Duodenal mucosa (tissue), 2 donors: ENCODE measurements at regions not wholly inside any gene's neighbourhood (a gene's known extent, or its start where the extent isn't known, plus 50 kb on each side); places are given as distances from the start of the nearest gene placed in this dataset.

Source experiments
- H3K27ac ChIP-seq: one replicate; pipeline ENCODE4 v1.7.0; 2013; ENCODE audit warnings: low read depth, low read length
- H3K27me3 ChIP-seq, 2 donors: one replicate each; pipeline ENCODE4 v1.7.0; 2013; ENCODE audit warnings: low read length in 2 of 2, control low read depth in 1 of 2; ENCODE audit not compliant: insufficient read depth in 2 of 2, control insufficient read depth in 1 of 2
- H3K36me3 ChIP-seq, 2 donors: one replicate each; pipeline ENCODE4 v1.7.0; 2013; ENCODE audit warnings: low read length in 2 of 2, control low read depth in 1 of 2; ENCODE audit not compliant: insufficient read depth in 2 of 2, control insufficient read depth in 1 of 2
- H3K4me1 ChIP-seq, 2 donors: one replicate each; pipeline ENCODE4 v1.7.0; 2013; ENCODE audit warnings: low read length in 2 of 2, control low read depth in 1 of 2; ENCODE audit not compliant: insufficient read depth in 2 of 2, control insufficient read depth in 1 of 2
- H3K4me3 ChIP-seq, 2 donors: one replicate each; pipeline ENCODE4 v1.7.0; 2013; ENCODE audit warnings: low read length in 2 of 2, low read depth in 1 of 2
- H3K9ac ChIP-seq, 2 donors: one replicate each; pipeline ENCODE4 v1.7.0; 2013; ENCODE audit warnings: low read length in 2 of 2, low read depth in 1 of 2
- H3K9me3 ChIP-seq, 2 donors: one replicate each; pipeline ENCODE4 v1.7.0; 2013; ENCODE audit warnings: low read length in 2 of 2, control low read depth in 1 of 2; ENCODE audit not compliant: control insufficient read depth in 1 of 2

DNA sequence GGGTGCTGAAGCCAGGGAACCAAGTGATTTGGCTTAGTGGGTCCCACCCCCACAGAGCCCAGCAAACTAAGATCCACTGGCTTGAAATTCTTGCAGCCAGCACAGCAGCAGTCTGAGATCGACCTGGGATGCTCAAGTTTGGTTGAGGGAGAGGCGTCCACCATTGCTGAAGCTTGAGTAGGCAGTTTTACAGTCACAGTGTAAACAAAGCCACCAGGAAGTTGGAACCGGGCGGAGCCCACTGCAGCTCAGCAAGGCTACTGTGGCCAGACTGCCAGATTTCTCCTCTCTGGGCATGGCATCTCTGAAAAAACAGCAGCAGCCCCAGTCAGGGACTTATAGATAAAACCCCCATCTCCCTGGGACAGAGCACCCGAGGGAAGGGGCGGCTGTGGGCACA is 424.1 kb upstream of the TENM4 start:
- peaks cover 0 to 5% of the 10 kb centered on the region in 2 donors for H3K9me3 ChIP-seq
- H3K27ac ChIP-seq, result no peak overlapping the region
- H3K36me3 ChIP-seq, result no peaks in the 10 kb centered on the region
- H3K9ac ChIP-seq, result no peak overlapping the region
- no peak overlapping the region for H3K4me3 ChIP-seq
- no peaks in the 10 kb centered on the region for H3K27me3 ChIP-seq
- H3K4me1 ChIP-seq, result no peaks in the 10 kb centered on the region

GRCh38 chr11:79860336-79860735 is 419.5 kb upstream of the TENM4 start:
- Histone ChIP-seq H3K36me3 (no peaks in the 10 kb centered on the region), H3K27ac (no peak overlapping the region), H3K9ac (no peak overlapping the region), H3K4me3 (no peak overlapping the region), H3K27me3 (no peaks in the 10 kb centered on the region), H3K4me1 (no peaks in the 10 kb centered on the region), H3K9me3 (peaks cover 0 to 5% of the 10 kb centered on the region in 2 donors)

DNA sequence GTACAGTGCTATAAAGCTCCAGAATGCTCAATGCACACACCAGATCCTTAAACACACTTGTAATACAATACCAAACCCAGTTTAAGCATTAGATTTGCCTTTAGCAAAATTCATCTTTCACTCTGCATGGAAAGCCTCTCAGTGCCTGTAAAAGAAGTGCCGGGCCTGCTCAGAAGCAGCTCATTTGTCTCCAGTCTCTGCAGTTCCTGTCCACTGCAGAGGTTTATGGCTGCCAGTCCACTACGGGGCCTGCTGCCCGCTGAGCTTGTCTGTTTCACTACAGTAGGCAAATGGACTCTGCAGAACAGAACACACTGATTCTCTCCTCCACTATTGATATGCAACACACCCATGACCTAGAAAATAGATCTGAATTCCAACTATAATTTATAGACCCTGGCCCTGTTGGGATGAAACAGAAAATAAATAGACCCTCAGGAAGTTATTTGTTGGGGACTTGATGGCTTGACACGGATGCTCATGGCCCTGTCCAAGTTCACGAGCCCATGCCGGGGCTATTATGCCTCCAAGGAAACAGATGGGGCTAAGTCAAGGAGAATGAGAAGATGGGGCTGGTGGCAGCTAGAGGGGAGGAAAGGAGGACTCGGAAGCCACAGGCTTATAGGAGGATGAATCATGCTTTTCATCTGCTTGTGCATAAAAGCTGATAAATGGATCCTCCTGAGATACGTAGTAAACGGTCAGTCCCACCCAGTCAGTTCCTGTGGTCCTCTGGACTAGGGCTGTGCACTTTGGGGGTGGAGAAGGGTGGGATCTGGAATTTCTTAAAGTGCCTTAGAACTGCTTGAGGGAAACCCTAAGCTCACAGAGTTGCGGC is 416.8 kb upstream of the TENM4 start:
- Histone ChIP-seq H3K27ac (no peak overlapping the region), H3K4me1 (no peaks in the 10 kb centered on the region), H3K27me3 (no peaks in the 10 kb centered on the region), H3K9ac (no peak overlapping the region), H3K4me3 (no peak overlapping the region), H3K36me3 (no peaks in the 10 kb centered on the region), H3K9me3 (no peaks in the 10 kb centered on the region)

DNA sequence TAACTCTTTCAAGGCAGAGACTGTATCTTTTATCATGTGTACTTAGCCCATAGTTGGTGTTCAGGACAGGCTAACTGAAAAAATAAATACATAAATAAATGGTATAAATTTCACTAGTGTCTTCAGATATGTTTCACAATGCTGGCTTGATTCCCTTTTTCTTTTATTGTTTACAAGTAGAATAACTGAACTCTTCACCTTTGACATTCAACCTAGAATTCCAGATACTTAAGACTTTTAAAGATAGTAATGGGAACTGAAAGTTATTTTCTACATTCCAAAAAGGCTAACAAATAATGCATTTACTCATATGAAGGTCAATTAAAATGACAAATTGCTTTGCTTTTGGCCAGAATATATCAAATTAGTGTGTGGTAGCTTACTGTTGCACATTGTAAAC is 411.3 kb upstream of the TENM4 start:
- Histone ChIP-seq H3K4me1 (no peaks in the 10 kb centered on the region), H3K4me3 (no peak overlapping the region), H3K9ac (no peak overlapping the region), H3K27ac (no peak overlapping the region), H3K27me3 (no peaks in the 10 kb centered on the region), H3K36me3 (no peaks in the 10 kb centered on the region), H3K9me3 (peaks cover 0 to 2% of the 10 kb centered on the region in 2 donors)

- no peak overlapping the region for H3K4me3 ChIP-seq
- no peak overlapping the region for H3K9ac ChIP-seq
- H3K4me1 ChIP-seq, result no peaks in the 10 kb centered on the region
- no peaks in the 10 kb centered on the region for H3K36me3 ChIP-seq
- H3K27me3 ChIP-seq, result no peaks in the 10 kb centered on the region
- no peak overlapping the region for H3K27ac ChIP-seq
- H3K9me3 ChIP-seq, result peaks cover 0 to 2% of the 10 kb centered on the region in 2 donors
Observed at GRCh38 chr11:79845002-79845709, 404.3 kb upstream of the TENM4 start.

DNA sequence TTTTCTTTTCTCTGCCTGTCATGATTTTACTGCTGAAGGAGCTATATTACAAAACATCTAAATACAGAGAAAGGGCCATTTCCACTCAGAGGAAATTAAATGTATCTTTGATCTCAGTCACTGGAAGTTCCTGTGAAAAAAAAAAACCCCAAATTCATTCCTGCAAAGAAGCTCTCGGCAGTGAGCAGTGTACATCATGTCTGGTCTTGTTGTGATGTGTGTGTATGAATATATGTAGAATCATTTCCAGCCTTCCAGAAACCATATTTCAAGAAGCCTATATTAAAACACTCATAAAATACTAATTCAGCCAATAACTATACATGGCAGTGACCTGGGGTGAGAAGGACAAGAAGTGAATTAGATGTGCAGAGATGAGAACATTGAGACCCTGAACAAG is 393.2 kb upstream of the TENM4 start:
- no peak overlapping the region for H3K27ac ChIP-seq
- no peaks in the 10 kb centered on the region for H3K4me1 ChIP-seq
- no peaks in the 10 kb centered on the region for H3K36me3 ChIP-seq
- H3K27me3 ChIP-seq, result no peaks in the 10 kb centered on the region
- no peak overlapping the region for H3K9ac ChIP-seq
- H3K9me3 ChIP-seq, result no peaks in the 10 kb centered on the region
- no peak overlapping the region for H3K4me3 ChIP-seq

GRCh38 chr11:79830446-79830845 is 389.6 kb upstream of the TENM4 start:
- no peak overlapping the region for H3K4me3 ChIP-seq
- H3K9me3 ChIP-seq, result no peaks in the 10 kb centered on the region
- H3K27me3 ChIP-seq, result no peaks in the 10 kb centered on the region
- H3K27ac ChIP-seq, result no peak overlapping the region
- no peaks in the 10 kb centered on the region for H3K4me1 ChIP-seq
- no peaks in the 10 kb centered on the region for H3K36me3 ChIP-seq
- no peak overlapping the region for H3K9ac ChIP-seq

DNA sequence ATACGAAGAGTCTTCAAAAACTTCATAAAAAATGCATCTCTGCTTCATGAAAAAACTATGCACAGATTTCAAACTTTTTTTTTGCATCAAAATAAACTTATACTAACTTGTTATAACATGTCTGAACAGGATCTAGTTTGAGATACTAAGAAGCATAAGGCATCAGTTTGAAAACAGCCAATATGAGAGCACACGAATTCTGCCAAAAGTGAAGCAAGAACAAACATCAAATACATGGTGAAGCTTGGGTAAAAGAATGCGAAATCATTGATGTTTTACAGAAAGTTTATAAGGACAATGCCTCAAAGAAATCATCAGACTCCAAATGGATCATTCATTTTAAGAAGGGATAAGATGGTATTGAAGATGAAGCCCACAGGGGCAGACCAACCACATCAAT is 389.1 kb upstream of the TENM4 start:
- H3K27me3 ChIP-seq, result no peaks in the 10 kb centered on the region

DNA sequence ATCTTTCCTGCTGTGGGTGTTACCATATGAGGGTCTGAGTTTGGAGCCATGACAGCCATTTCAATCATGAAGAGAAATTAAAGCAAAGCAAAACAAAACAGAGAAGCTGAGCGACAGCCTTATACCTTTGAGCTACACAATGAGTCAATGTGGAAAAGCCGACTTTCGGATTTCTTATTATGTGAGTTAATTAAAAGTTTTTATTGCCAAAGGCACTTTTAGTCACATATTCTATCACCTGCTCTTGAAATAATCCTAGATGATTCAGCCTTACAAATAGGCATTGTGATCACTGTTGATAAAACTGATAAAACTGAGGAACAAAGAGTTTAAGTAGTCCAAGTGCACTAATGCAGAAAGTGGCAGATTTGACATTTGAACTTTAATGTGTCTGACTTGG is 381.9 kb upstream of the TENM4 start:
- Histone ChIP-seq H3K4me3 (no peak overlapping the region), H3K4me1 (no peaks in the 10 kb centered on the region), H3K27ac (no peak overlapping the region), H3K9me3 (no peaks in the 10 kb centered on the region), H3K36me3 (no peaks in the 10 kb centered on the region), H3K9ac (no peak overlapping the region), H3K27me3 (no peaks in the 10 kb centered on the region)

More for the DNA sequence above, 389.1 kb upstream of the TENM4 start:
- Histone ChIP-seq H3K4me3 (no peak overlapping the region), H3K36me3 (no peaks in the 10 kb centered on the region), H3K27ac (no peak overlapping the region), H3K4me1 (no peaks in the 10 kb centered on the region), H3K9me3 (no peaks in the 10 kb centered on the region), H3K9ac (no peak overlapping the region)

GRCh38 chr11:79813551-79813950 is 372.7 kb upstream of the TENM4 start:
- Histone ChIP-seq H3K27me3 (no peaks in the 10 kb centered on the region), H3K4me1 (peaks cover 0 to 13% of the 10 kb centered on the region in 2 donors), H3K4me3 (no peak overlapping the region), H3K9ac (no peak overlapping the region), H3K36me3 (no peaks in the 10 kb centered on the region), H3K9me3 (no peaks in the 10 kb centered on the region), H3K27ac (no peak overlapping the region)
